Erythroblast (primary cell): ENCODE measurements at regions not wholly inside any gene's neighbourhood (a gene's known extent, or its start where the extent isn't known, plus 50 kb on each side); places are given as distances from the start of the nearest gene placed in this dataset.

Source experiments
- GATA1 ChIP-seq: IDR thresholded peaks from 2 replicates; pipeline ENCODE4 v1.6.1; 2011; ENCODE audit warnings: low read depth, mild to moderate bottlenecking, control low read depth, low read length, moderate library complexity
- POLR2A ChIP-seq: IDR thresholded peaks from 2 replicates; pipeline ENCODE4 v1.6.1; 2011; ENCODE audit warnings: mild to moderate bottlenecking, low read length

- TF ChIP-seq POLR2A (no peak), GATA1 (no peak)
Measured at GRCh38 chr4:15250021-15250441, 177.8 kb upstream of the C1QTNF7 start.
